NCI-H1930 (cell line): ENCODE measurements at regions not wholly inside any gene's neighbourhood (a gene's known extent, or its start where the extent isn't known, plus 50 kb on each side); places are given as distances from the start of the nearest gene placed in this dataset.
A peak's percentile ranks its signal among the peaks of the same experiment; 100 is the strongest.

Experiments used
- DNase-seq, 2 experiments: peaks; one replicate each; lab custom pipeline; 2025; lab: John Stamatoyannopoulos, UW

GRCh38 chr2:103103678-103104077 lies 341.8 kb downstream of the TMEM182 start:
- no peak for DNase-seq

- DNase-seq = no peak
Observed at GRCh38 chr2:103119352-103119751, 357.5 kb downstream of the TMEM182 start.

GRCh38 chr2:103121106-103121505 lies 359.3 kb downstream of the TMEM182 start:
- DNase-seq = peak in 1 of 2 experiments; percentile 19

- DNase-seq = no peak
Observed at GRCh38 chr2:103123516-103123915, 361.7 kb downstream of the TMEM182 start.

- no peak for DNase-seq
Observed at GRCh38 chr2:103130857-103131256, 369.0 kb downstream of the TMEM182 start.

GRCh38 chr2:103132536-103133217 lies 370.8 kb downstream of the TMEM182 start:
- no peak for DNase-seq

- no peak for DNase-seq
Observed at GRCh38 chr2:103135679-103136078, 373.8 kb downstream of the TMEM182 start.

- DNase-seq = no peak
Observed at GRCh38 chr2:103138123-103138901, 376.5 kb downstream of the TMEM182 start.

- DNase-seq = no peak
Observed at GRCh38 chr2:103139628-103140268, 377.9 kb downstream of the TMEM182 start.

GRCh38 chr2:103144837-103145236 lies 383.0 kb downstream of the TMEM182 start:
- no peak for DNase-seq

GRCh38 chr2:103145739-103146138 lies 383.9 kb downstream of the TMEM182 start:
- no peak for DNase-seq

GRCh38 chr2:103151046-103151445 lies 389.2 kb downstream of the TMEM182 start:
- DNase-seq = no peak

GRCh38 chr2:103152556-103152955 lies 390.7 kb downstream of the TMEM182 start:
- DNase-seq = no peak

- no peak for DNase-seq
Observed at GRCh38 chr2:103153580-103154284, 391.9 kb downstream of the TMEM182 start.

GRCh38 chr2:103155308-103155707 lies 393.5 kb downstream of the TMEM182 start:
- DNase-seq = no peak

GRCh38 chr2:103159018-103159417 lies 397.2 kb downstream of the TMEM182 start:
- DNase-seq = no peak

- peak; percentile 17 to 71 for DNase-seq
Observed at GRCh38 chr2:103161456-103162289, 399.8 kb downstream of the TMEM182 start.

GRCh38 chr2:103164748-103165147 lies 402.9 kb downstream of the TMEM182 start:
- no peak for DNase-seq

- DNase-seq = no peak
Observed at GRCh38 chr2:103165836-103166235, 404.0 kb downstream of the TMEM182 start.

GRCh38 chr2:103166456-103167324 lies 404.9 kb downstream of the TMEM182 start:
- DNase-seq = no peak
